GM21576 (cell line): ENCODE measurements at regions not wholly inside any gene's neighbourhood (a gene's known extent, or its start where the extent isn't known, plus 50 kb on each side); places are given as distances from the start of the nearest gene placed in this dataset.

Source experiments
- ATAC-seq: cut with Tn5 transposase; IDR thresholded peaks from one replicate; pipeline ENCODE4 v1.9.1; 2021; ENCODE audit warnings: mild to moderate bottlenecking, moderate library complexity; ENCODE audit not compliant: unreplicated experiment

DNA sequence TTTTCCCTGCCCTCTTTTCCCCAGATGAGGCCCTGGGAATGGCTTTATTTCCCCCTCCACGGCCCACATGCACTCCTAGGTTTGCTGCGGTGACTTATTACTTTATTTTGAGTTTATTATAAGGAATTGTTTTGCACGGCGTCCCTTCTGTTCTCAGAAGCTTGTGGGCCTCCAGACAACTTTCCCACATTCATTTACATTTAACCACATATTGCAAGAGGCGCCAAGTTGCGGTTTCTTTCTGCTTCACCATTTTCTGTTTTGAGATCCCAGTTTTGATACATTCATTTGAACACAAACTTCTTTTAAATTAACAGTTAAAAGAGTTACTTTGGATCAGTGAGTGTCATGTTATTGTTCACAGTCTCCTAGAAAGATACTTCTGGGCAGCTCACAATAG, 532.5 kb upstream of the MGMT start:
- ATAC-seq, result no peak

DNA sequence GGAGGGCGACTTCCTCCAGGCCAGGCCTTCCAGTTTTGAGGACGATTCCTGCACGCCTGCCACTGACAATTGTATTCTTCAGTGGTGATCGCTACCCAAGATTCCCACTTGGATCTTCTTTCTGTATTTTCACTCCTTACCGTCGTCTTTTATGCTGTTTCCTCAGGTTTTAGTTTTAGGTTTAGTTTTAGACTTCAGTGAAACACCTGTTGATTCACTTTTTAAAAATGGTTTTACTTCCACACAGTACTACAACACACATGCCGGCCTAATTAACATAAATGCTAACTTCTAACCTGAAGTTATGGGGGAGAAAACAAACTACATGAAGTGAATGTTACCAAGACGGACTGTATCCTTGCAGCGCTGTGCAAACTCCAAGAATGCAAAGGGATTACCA, 530.6 kb upstream of the MGMT start:
- no peak for ATAC-seq

DNA sequence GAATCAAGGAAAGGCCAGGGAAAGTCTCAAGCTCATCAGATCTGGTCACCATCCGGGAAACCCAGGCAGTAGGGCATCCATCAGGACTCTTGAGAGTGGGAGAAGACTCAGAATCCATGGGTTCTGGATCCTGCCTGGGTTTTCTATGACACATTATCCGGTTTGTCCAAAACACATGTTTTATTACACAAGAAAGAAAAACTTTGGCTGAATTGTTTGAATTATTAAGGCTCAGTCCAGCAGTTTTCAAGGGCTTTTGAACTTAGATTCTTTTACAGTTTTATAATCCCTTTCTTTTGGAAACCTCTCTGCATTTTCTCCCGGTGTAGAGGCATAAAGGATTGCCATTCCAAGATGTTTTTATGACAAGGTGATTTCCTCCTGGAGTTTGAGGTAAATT, 528.5 kb upstream of the MGMT start:
- no peak for ATAC-seq

DNA sequence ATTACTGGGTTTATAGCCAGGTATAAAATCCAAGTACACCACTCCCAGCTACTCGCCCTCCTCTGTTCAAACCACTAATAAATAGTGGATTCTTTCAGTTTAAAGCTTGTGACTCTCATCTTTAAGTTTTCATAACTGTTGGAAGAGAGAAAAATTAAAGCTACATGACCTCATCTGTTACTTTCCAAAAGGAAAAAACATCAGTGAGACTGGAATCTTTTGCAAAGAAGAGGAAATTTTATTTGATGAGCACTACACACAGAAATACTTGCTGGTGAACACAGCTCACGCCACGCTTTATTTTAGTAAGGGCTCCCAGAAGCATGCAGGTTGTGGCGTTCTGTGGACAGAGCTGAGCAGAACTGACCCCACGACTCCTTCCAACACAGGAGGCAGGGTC, 527.0 kb upstream of the MGMT start:
- no peak for ATAC-seq

DNA sequence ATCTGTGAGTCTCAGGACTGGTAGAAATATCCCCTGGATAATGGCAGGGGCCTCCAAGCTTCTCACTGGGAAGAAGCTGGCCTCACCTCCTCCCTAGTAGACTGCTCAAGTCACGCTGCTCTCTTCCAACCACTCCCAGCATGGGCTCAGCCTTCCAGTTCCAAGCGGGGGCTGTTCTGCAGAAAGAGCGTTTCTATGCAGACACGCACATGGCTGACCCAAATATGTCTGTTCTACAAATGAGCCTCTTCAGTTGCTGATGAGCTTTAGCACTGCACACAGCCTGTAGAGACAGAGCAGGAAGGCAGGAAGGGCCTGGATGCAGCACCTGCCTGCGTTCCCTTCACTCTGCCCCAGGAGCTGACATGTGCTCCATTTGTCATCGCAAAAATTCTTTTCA, 523.9 kb upstream of the MGMT start:
- ATAC-seq, result no peak

DNA sequence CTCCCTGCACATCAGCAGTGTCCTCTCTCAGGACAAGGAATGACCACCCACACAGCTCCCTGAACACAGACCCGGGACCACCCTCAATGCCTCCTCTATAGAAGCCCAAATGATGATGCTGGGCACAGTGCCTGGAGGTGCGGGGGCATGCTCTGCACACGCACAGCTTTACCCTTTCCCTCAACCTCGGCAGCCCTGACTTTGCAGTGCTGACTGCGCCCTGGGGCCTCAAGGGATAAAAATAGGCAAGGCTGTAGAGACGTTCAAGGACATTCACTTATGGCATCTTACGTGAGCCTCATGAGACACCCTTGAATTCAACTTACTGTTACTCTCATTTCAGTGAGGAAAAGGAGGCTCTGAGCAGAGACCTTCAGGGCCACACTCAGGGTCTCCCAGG, 521.6 kb upstream of the MGMT start:
- no peak for ATAC-seq

DNA sequence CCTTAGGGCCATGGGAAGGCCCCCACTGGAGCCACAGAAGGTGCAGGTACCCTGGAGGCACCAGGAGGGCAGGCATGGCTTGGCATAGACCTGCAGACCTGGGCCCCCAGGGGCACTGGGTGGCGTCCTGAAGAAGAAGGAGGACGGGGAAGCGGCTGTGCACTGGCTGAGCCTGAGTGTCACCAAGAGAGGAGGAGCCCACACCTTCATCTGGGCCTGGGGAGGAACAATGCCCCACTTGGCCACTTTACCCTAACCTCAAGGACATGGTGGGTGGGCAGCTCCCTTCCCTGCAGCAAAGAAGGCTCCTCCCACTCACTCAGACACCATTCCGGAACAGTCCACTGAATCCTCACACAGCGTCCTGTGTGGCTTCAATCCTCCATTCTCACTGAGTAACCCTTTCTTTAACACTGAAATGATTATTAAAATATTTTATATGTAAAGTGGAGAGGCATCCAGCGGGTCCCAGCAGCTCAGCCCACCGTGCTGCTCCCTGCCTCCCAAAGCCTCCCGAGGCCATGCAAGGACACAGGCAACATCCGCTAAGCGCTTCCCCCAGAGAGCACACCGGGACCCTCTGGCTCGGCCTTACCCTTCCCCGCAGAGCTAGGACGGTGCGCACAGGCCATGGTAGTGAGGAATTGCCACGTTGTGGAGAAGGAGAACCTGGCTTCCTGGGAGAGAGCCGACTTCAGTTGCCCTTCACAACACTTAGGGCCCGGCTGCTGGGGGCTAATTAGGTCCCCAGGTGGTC, 516.7 kb upstream of the MGMT start:
- no peak for ATAC-seq

DNA sequence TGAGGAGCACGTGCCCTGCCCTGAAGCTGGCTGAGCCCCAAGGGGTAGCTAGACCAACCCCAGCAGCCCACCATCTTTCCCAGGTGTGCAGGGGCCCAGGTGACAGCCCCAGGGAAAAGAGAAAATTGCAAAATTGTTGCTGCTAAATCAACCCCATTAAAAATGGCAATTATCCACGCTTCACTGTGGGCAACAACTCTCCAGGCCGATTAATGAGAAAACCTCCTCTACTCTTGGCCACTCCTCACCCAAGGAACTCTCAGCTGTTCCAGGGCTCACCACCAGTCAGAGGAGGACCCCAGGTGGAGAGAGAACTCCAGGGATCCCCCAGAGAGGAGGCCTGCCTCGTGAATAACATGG, 516.1 kb upstream of the MGMT start:
- no peak for ATAC-seq

DNA sequence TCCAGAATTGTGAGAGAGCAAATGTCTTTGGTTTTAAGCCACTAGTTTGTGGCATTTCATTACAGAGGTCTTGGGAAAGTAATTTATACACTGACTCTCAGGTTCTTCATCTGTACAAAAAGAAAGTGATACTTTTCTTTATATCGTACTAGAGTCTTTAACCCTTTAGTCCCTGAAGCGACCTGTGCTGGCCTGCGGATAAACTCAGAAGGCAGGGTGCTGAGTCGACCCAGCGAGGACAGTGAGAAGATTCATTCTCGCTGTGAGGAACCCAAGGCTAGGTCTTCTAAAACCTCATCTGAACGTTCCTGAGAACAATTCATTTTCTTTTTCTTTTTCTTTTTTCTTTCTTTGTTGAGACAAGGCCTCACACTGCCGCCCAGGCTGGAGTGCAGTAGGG, 514.2 kb upstream of the MGMT start:
- ATAC-seq, result no peak

DNA sequence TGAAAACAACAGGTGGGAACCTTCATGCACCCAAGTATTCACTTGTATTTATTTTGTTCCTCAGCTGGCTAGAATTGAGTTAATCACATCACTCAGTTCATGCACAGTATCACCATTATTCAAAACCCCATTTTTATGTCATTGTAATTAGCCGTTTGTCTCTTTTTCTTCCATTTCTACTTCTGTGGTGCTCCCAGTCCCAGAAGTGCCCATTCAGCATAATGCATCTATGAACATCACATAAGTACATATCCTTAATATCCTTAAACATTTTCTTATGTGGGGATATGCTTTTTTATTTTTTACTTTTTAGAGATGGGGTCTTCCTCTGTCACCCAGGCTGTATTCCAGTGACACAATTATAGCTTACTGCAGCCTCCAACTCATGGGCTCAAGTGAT, 510.9 kb upstream of the MGMT start:
- no peak for ATAC-seq

DNA sequence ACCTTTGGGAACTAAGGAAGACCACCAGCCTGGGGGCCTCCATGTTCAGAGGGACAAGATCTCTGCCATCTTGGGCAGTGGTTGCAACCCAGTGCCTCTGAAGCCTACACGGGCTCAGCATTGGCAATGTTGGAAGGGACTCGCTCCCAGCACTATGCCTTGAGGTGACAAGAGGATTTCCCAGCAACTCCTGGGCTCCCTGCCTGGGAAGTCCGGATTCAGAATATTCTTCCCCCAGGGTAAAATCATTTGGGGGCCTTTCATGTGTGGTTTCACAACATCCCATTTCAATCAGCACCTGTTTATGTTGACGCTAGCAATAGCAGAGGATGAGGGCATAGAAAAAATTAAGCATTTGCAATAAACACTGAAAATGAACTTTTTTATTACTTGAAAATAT, 509.8 kb upstream of the MGMT start:
- ATAC-seq, result no peak

DNA sequence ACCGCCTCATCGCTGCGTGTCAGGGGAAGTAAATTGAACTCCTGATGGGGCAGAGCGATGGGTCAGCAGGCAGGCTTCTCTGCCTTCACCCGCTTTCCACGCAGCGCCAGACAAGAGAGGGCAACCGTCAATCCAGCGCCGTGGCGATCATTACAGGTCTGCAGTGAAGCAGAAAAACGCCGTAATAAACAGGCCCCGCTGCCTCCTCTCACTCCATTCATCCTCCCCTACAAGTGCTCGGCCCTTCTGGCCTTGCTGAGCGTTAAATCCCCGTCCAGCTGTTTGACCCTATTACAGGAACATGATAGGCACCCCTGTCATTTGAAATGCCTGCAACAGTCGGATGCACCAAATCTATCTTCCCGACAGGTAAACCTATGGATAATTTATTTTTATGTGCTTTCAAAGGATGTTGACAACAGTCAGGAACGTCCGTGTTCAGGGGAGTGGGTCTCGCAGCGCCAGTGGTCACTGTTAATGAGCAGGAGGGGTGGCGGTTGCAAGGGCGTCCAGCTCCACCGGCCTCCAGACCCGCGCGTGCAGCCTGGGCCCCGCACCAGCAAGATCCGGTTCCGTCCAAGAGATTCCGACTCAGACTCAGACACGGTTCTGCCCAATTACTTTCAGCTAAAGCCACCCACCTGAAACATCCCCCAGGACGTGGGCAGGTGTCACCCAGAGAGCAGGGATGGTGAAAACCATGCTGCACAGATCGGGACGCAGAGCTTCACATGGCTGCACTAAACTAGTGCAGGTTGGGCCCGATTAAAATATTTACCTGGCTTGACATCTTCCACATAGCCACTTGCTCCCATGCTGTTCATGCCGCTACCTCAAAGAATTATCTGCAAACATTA, 508.0 kb upstream of the MGMT start:
- no peak for ATAC-seq

DNA sequence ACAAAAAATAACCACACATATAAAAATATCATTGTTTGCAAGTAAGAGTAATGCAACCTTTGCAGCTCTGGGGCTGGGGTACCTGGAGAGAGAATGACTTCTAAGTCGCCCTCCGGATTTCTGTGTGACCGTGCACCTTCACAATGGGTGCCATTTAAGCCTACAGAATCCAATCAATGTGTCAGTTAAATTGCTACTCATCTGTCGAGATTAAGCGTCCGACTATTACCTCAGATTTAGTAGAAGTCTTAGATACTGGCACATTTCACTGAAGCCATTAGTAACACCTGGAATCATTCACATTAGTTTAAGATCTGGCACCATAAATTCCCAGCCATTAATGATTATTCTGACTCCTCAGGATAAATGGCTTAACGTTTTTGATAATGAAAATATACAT, 507.3 kb upstream of the MGMT start:
- ATAC-seq, result no peak

DNA sequence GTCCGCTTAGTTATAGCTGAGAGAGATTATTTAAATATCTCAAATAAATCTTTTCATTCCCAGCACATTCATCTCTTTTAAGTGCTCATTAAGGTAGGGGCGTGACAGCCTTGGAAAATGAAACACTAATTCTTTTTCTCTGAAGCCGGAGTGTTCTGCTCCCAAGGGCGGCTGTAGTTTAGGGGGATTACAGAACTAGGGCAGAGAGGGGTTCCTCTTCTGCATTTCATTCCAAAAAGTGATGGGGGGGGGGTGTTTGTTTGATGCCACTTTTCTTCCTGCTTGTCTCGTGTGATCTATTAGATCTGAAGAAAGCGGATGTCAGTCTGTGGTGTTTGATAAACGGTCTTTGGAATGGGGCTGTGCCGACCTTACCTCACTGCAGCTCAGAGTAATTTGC, 506.5 kb upstream of the MGMT start:
- ATAC-seq, result no peak

DNA sequence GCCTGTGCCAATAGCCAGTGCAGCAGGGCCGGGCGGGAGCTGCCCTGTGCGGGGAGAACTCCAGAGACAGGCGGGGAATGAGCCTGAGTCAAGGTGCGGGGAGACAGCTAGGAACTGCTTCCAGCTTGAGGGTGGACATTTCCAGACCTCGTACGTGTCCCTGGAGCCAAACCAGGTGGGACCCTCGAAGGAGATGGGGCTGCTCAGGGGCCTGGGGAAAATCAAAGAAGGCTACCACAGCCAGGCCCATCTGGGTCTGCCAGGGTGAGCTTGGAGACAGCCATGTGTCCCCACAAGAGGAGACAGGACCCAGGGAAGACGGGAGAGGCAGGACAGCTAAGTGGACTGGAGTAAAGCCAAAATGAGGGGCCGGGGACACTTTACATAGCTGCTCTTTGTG, 504.9 kb upstream of the MGMT start:
- ATAC-seq, result no peak

DNA sequence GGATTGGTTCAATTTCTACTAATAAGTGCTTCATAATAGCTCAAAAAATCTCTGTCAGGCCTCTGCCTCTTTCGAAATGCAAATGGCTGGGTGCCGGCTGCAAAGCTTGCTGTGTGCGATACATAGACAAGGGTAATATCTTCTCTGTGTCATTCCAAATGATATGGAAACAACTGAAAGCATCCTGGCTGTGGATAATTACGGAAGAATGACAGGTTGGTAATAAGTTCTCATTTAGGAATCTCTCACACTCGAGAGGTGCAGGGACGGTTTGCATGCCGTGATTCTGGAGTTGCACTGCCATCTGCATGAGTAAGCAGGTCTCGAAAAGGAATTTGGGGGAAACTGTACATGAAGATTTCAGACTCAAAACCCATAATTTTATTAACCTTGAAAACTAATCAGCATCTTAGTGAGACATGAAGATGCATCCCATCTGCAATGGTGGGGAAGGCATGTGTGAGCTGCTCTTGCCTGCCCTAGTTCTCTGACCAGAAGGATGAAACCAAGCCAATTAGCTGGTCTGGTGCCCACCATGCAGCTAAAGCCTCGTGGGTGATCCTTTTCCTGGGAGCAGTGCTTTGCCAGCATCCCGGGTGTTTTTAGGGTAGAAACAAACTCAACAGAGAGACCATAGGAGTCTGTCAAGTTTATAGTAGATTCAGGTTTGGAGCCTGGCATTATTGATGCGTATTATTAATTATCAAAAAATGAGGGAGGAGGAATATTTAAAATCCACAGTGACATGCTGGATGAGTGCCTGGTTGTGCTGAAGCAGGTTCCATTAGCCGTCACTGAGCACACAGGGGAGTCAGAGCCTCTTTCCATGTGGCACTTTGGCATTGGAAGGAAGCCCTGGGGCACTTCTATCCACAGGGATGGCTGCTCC, 503.6 kb upstream of the MGMT start:
- ATAC-seq, result no peak

DNA sequence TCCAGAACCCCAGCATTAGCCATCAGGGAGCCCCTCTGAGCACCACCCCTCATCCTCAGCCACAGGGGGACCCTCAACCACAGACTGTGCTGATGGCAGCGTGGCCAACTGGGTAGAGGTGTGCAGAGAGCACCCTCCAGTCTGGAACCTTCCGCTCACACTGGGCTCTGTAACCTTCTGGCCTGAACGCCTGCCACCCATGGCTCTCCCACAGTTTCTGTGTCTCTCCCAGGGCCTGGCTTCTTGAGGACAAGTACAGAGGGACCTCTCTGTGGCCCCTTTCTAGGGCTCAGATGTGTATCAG, 503.0 kb upstream of the MGMT start:
- no peak for ATAC-seq

DNA sequence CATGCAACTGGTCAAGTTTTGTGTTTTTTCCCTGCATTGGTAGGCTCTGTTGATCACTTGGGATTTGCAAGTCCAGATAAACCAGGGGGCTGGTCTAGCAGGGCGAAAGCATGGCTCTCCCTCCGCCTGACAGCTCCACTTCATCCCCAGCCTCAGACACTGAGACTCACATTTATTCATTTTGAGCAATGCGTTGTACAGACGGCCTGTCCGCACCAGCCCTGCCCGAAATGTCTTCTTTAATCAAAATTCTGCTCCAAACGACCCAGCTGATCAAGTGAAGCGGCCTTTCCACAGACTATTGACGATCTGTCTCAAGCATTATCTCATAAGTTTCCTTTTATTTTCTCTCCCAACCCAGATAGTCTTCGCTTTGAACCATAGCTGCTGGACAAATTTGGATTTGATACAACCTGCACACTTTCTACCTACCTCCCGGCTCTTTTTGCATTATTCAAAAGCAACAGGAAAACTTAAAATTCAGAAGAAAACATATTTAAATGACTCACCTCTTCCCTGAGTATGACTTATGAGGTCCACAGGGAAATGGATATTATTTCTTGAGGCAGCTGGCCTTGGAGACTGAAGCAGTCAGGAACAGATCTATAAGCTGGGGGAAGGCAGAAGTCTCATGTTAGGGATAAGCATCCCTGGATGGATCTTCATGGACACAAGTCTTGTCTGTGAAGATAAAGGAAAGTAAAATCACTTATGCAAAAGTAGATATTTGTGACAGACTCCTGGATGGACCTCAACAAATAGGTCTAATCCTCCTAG, 498.9 kb upstream of the MGMT start:
- ATAC-seq, result no peak

DNA sequence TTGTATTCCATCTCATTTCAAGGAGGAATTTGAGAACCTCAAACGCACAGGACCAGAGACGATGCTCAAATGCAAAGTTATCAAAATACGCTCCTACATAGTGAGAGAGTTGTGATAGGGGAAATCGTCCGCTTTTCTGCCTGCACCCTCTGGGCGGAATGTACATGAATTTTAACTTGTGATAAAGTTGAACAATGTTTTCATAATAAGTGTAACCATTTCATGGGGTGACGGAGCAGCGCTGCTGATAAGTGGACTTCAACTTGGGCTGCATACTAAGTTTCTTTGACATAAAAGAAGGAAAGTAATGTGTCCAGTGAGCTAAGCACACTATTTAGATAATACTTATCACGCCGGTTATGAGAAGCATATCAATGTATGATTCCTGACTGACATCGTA, 497.5 kb upstream of the MGMT start:
- no peak for ATAC-seq

DNA sequence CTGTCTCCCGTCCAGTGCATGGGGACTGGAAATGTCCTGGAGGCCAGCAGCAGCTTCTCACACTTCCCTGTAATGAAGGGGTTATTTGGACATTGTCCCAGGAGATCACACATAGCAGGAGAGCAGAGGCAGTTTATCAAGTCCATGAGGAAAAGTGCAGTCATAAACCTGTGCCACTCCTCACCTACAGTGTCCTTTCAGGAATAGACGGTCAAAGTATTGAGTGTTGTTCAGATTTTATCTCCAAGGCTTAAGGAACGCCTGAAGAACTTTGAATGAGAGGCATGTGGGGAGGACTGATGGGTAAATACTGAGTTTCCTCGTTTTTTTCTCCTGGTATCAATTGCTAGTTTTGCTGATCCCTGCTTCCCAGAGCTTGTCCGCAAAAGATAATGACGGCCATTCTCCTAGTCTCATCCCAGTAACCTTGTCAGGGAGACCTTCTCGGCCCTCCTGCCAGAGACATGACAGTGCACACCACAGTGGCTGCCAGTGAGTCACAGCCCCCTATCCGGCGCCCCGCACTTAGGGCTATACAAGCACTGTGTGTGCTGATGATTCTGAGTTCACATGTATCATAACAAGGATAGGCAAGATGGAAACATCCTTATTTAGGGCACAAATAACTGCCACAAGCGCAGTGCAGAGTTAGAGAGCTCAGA, 495.5 kb upstream of the MGMT start:
- ATAC-seq, result no peak

DNA sequence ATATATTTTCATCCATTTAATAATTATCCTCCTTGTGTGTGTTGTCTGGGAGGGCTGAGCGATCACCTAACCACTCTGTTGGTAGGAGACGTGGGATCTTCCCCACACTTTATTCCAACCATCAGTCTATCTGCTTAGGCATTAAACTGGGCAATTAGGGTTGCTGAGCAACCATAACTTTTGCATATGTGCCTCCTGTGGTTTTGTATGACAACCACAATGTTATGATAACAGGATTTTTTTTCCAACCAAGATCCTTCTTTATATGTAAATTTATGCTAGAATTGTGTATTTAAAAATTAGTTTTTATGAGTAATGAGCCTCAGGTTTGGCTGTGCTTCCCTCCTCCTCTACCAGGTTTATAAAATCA, 495.0 kb upstream of the MGMT start:
- no peak for ATAC-seq
